K562 (cell line): ENCODE measurements at regions not wholly inside any gene's neighbourhood (a gene's known extent, or its start where the extent isn't known, plus 50 kb on each side); places are given as distances from the start of the nearest gene placed in this dataset.

Experiments
- ATAC-seq: fragments of 200-7000 bp; cut with Tn5 transposase; 3 replicates; pipeline ENCODE4 v1.9.1; 2020; ENCODE audit warnings: moderate library complexity
- BruUV-seq: library from RNA; stranded (reverse); fragments of 400-500 nt; replicated peaks from 2 replicates; lab custom pipeline; 2021; lab: Mats Ljungman, UMichigan
- CTCF ChIA-PET: fragments of 300-600 bp; formaldehyde crosslinking; extraction: SDS; loops from one replicate; lab custom pipeline; 2021; ENCODE audit warnings: low intra/inter-chr PET ratio; lab: Yijun Ruan, JAX
- POLR2A ChIA-PET: fragments of 300-600, 350-650 bp; sonication (Branson Sonifier 250); formaldehyde crosslinking; extraction: SDS; loops from one replicate; lab custom pipeline; 2021; ENCODE audit warnings: antibody characterized with exemption, inconsistent platforms; lab: Yijun Ruan, JAX
- DNase-seq, 4 experiments: peaks; one replicate each; pipeline versions ENCODE4 v3.0.0 to v3.0.0-alpha.2; 2011 to 2018; ENCODE audit warnings: low spot score in 3 of 4, mixed read lengths in 3 of 4; ENCODE audit errors: extremely low read depth in 1 of 4
- FAIRE-seq: peaks from 2 replicates; lab custom pipeline; 2011; peaks lifted over from hg19 to GRCh38; lab: Jason Lieb, UNC
- H2AFZ ChIP-seq: 2 replicates; pipeline ENCODE4 v1.6.0; 2011; ENCODE audit warnings: low read depth, low read length, control low read depth, inconsistent platforms
- H3K27ac ChIP-seq: fragments of 200-600 bp; 3 replicates; pipeline ENCODE4 v1.8.0; 2011; ENCODE audit warnings: low read depth, mild to moderate bottlenecking, control low read depth, inconsistent platforms, low read length, moderate library complexity, mixed read lengths; ENCODE audit errors: extremely low read depth
- H3K27me3 ChIP-seq, 2 experiments: fragments of 300-600 bp in 1 of 2; 2 replicates in 1 of 2; 3 replicates in 1 of 2; pipeline versions ENCODE4 v1.6.0 to v1.8.0; 2011; ENCODE audit warnings: inconsistent platforms in 2 of 2, low read length in 2 of 2, mild to moderate bottlenecking in 1 of 2, mixed read lengths in 1 of 2, moderate library complexity in 1 of 2; ENCODE audit not compliant: control insufficient read depth in 2 of 2, insufficient read depth in 2 of 2
- H3K36me3 ChIP-seq: fragments of 300-600 bp; 3 replicates; pipeline ENCODE4 v1.8.0; 2011; ENCODE audit warnings: mild to moderate bottlenecking, low read length, inconsistent platforms; ENCODE audit not compliant: control insufficient read depth, insufficient read depth
- H3K4me1 ChIP-seq, 2 experiments: fragments of 200-600 bp in 1 of 2; replicated peaks in 1 of 2; 2 replicates in 1 of 2; 3 replicates in 1 of 2; pipeline versions ENCODE4 v1.5.1 to v1.8.0; 2011; ENCODE audit warnings: inconsistent platforms in 2 of 2, low read length in 2 of 2, mild to moderate bottlenecking in 1 of 2, mixed read lengths in 1 of 2, moderate library complexity in 1 of 2; ENCODE audit not compliant: control insufficient read depth in 2 of 2, insufficient read depth in 2 of 2
- H3K4me2 ChIP-seq: 2 replicates; pipeline ENCODE4 v1.6.1; 2011; ENCODE audit warnings: low read length, control low read depth, inconsistent platforms, mixed read lengths; ENCODE audit not compliant: insufficient read depth
- H3K4me3 ChIP-seq: fragments of 200-600 bp; sonication (generic), shearing (Covaris generic); 2 replicates; pipeline ENCODE4 v1.5.1; 2016; ENCODE audit warnings: control low read depth, inconsistent platforms
- H3K79me2 ChIP-seq: fragments of 200-600 bp; 3 replicates; pipeline ENCODE4 v1.8.0; 2011; ENCODE audit warnings: low read length, inconsistent platforms; ENCODE audit not compliant: control insufficient read depth, insufficient read depth
- H3K9ac ChIP-seq, 2 experiments: 2 replicates each; pipeline versions ENCODE4 v1.6.0 to v1.6.1; 2011; ENCODE audit warnings: low read depth in 2 of 2, low read length in 2 of 2, control low read depth in 1 of 2, inconsistent platforms in 1 of 2, mild to moderate bottlenecking in 1 of 2, mixed read lengths in 1 of 2; ENCODE audit not compliant: insufficient read depth in 1 of 2
- H3K9me1 ChIP-seq: one replicate; pipeline ENCODE4 v1.6.0; 2011; ENCODE audit warnings: inconsistent platforms, mild to moderate bottlenecking, low read length, moderate library complexity; ENCODE audit not compliant: control insufficient read depth, insufficient read depth
- H3K9me3 ChIP-seq: replicated peaks from 2 replicates; pipeline ENCODE4 v1.5.1; 2011; ENCODE audit warnings: low read depth, low read length, inconsistent platforms; ENCODE audit not compliant: control insufficient read depth, insufficient read depth
- H4K20me1 ChIP-seq: replicated peaks from 2 replicates; pipeline ENCODE4 v1.6.1; 2011; ENCODE audit warnings: low read length, inconsistent platforms, mixed read lengths; ENCODE audit not compliant: control insufficient read depth, insufficient read depth
- C11orf30 ChIP-seq: fragments of 450-650 bp; IDR thresholded peaks from 2 replicates; pipeline ENCODE4 v1.6.1; 2016; ENCODE audit warnings: low read depth, mild to moderate bottlenecking
- CEBPB ChIP-seq: fragments of 450-650 bp; IDR thresholded peaks from 2 replicates; pipeline ENCODE4 v1.6.1; 2016; ENCODE audit warnings: missing genetic modification characterization, missing compliant biosample characterization
- FOXP4 ChIP-seq: sonication (generic); formaldehyde crosslinking; IDR thresholded peaks from 2 replicates; pipeline ENCODE4 v1.8.0; 2022; ENCODE audit warnings: mild to moderate bottlenecking, missing genetic modification reagents, borderline replicate concordance
- HOXB6 ChIP-seq: fragments of 250-450 bp; sonication (Bioruptor Pico); IDR thresholded peaks from 2 replicates; pipeline ENCODE4 v1.5.1; 2022; ENCODE audit warnings: mild to moderate bottlenecking, borderline replicate concordance
- MEF2D ChIP-seq: conservative IDR thresholded peaks from 2 replicates; pipeline ENCODE4 v1.6.1; 2016; ENCODE audit warnings: low read depth, missing genetic modification characterization, missing compliant biosample characterization
- RBM39 ChIP-seq: fragments of 200-400 bp; formaldehyde crosslinking; optimal IDR thresholded peaks from 2 replicates; pipeline ENCODE3; 2018; ENCODE audit warnings: low read depth, low read length
- RHOXF2B ChIP-seq: fragments of 250-450 bp; sonication (Bioruptor Pico); conservative IDR thresholded peaks from 2 replicates; pipeline ENCODE4 v1.5.1; 2021
- SMAD2 ChIP-seq: fragments of 150-350 bp; IDR thresholded peaks from 2 replicates; pipeline ENCODE4 v1.6.1; 2014; ENCODE audit warnings: low read depth, mild to moderate bottlenecking, low read length
- TFE3 ChIP-seq: fragments of 450-650 bp; formaldehyde crosslinking; IDR thresholded peaks from 2 replicates; pipeline ENCODE4 v1.4.0; 2020; ENCODE audit warnings: mild to moderate bottlenecking, mixed read lengths
- TRIM28 ChIP-seq: fragments of 450-650 bp; IDR thresholded peaks from 2 replicates; pipeline ENCODE4 v1.6.1; 2017
- ZNF316 ChIP-seq: fragments of 450-650 bp; IDR thresholded peaks from 2 replicates; pipeline ENCODE4 v1.6.1; 2016
- ZNF717 ChIP-seq: fragments of 250-450 bp; sonication (Bioruptor Pico); IDR thresholded peaks from 2 replicates; pipeline ENCODE4 v1.5.0; 2021
- WGBS: fragments of 100-300 bp; shearing (Covaris generic); methylation state at CpG from one replicate; pipeline ENCODE4 v1.1.6; 2016; ENCODE audit warnings: low coverage, mixed read lengths; ENCODE audit not compliant: insufficient coverage; ENCODE audit errors: missing lambda C conversion rate; 5-methylcytosine and 5-hydroxymethylcytosine counted together
- in situ Hi-C: fragments of 300-500 bp; cut with MboI; formaldehyde crosslinking; loops from 4 replicates; pipeline ENCODE4 v1.15.0; 2018; ENCODE audit warnings: inconsistent platforms, mixed read lengths
- intact Hi-C: fragments of 100-400 bp; cut with micrococcal nuclease; formaldehyde crosslinking; loops from 2 replicates; pipeline ENCODE4 v1.14.2; 2022
- TF ChIP-seq, protein P1 (sequence below): fragments of 450-650 bp; conservative IDR thresholded peaks from 2 replicates; pipeline ENCODE4 v1.6.1; 2016; ENCODE audit warnings: missing genetic modification characterization, low read depth, mild to moderate bottlenecking, missing compliant biosample characterization, moderate library complexity

- Histone ChIP-seq H3K36me3 (no peaks in the 10 kb centered on the region), H4K20me1 (no peaks in the 10 kb centered on the region), H3K9me1 (no peaks in the 10 kb centered on the region), H3K27ac (no peak overlapping the region), H2AFZ (no peak overlapping the region), H3K4me2 (no peak overlapping the region), H3K4me3 (no peak overlapping the region), H3K9me3 (no peaks in the 10 kb centered on the region), H3K9ac (no peak overlapping the region), H3K27me3 (no peaks in the 10 kb centered on the region), H3K79me2 (no peaks in the 10 kb centered on the region), H3K4me1 (no peaks in the 10 kb centered on the region)
- DNase-seq, result no peak
- POLR2A ChIA-PET, result interaction anchor here (0.7 kb wide), 1 partner anchor 23 kb away, joined by 3 read pairs; no protein-coding TSS in a partner anchor
- BruUV-seq, result no TSS peak
- ATAC-seq, result no peak
- in situ Hi-C loops (no loop called here), intact Hi-C loops (no loop called here)
- CTCF ChIA-PET, result no interaction called here
- WGBS, result 0% methylated on average over 1 of the region's 1 CpG
- TF ChIP-seq C11orf30, result peak; percentile 24; the same call in 1 of the 2 replicates
- peak; percentile 64 for TF ChIP-seq ZNF316
- no peak for TF ChIP-seq CEBPB (tag)
- no peak for FAIRE-seq
Measured at GRCh38 chr2:176784633-176785200, 427.9 kb upstream of the HNRNPA3 start.

DNA sequence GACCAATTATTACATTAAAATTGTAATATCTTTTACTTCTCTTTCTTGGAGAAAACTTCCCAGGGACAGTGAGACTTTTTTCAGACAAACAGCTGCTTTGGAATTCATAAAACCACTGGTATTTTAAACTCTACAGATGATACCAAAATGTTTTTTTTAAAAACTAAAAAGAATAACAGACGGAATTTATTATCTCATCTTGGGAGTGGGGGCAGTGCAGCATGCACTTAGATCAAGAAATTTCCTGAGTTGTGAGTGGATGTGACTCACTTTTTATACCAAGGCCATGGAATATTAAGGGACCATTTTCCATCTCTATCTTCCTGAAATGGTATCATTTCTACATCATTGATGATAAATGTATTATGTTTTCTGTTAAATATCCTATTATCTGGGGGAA lies 422.8 kb upstream of the HNRNPA3 start:
- ATAC-seq, result no peak
- TF ChIP-seq RHOXF2B (CRISPR knock-in tag) (no peak), MEF2D (no peak), TRIM28 (no peak), ZNF717 (CRISPR knock-in tag) (no peak), RBM39 (no peak), FOXP4 (no peak), TFE3 (CRISPR knock-in tag) (no peak), SMAD2 (no peak), HOXB6 (CRISPR knock-in tag) (no peak)
- TF ChIP-seq, protein P1, sequence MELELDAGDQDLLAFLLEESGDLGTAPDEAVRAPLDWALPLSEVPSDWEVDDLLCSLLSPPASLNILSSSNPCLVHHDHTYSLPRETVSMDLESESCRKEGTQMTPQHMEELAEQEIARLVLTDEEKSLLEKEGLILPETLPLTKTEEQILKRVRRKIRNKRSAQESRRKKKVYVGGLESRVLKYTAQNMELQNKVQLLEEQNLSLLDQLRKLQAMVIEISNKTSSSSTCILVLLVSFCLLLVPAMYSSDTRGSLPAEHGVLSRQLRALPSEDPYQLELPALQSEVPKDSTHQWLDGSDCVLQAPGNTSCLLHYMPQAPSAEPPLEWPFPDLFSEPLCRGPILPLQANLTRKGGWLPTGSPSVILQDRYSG (tag), result no peak

More for the DNA sequence above, 422.8 kb upstream of the HNRNPA3 start:
- Histone ChIP-seq H4K20me1 (no peaks in the 10 kb centered on the region), H3K9me3 (no peaks in the 10 kb centered on the region), H3K27ac (no peak overlapping the region), H3K4me2 (no peak overlapping the region), H2AFZ (no peak overlapping the region), H3K9ac (no peak overlapping the region), H3K9me1 (no peaks in the 10 kb centered on the region), H3K4me3 (no peak overlapping the region), H3K36me3 (no peaks in the 10 kb centered on the region), H3K27me3 (no peaks in the 10 kb centered on the region), H3K79me2 (no peaks in the 10 kb centered on the region), H3K4me1 (no peaks in the 10 kb centered on the region)
- CTCF ChIA-PET, result no interaction called here
- no peak for FAIRE-seq
- POLR2A ChIA-PET, result no interaction called here
- intact Hi-C loops (no loop called here), in situ Hi-C loops (no loop called here)
- DNase-seq, result no peak
- BruUV-seq, result no TSS peak
- WGBS, result 0% methylated on average over 1 of the region's 1 CpG
